Keratinocyte (primary cell): ENCODE measurements at regions not wholly inside any gene's neighbourhood (a gene's known extent, or its start where the extent isn't known, plus 50 kb on each side); places are given as distances from the start of the nearest gene placed in this dataset.

Source experiments
- CTCF ChIP-seq, 3 experiments: IDR thresholded peaks in 1 of 3; conservative IDR thresholded peaks in 1 of 3; optimal IDR thresholded peaks in 1 of 3; 2 replicates in 2 of 3; 3 replicates in 1 of 3; pipeline versions ENCODE3 to v1.5.1; 2011; ENCODE audit warnings: low read length in 3 of 3, mild to moderate bottlenecking in 3 of 3, moderate library complexity in 2 of 3, control low read depth in 1 of 3, inconsistent platforms in 1 of 3; ENCODE audit not compliant: insufficient read depth in 2 of 3; ENCODE audit errors: extremely low read depth in 1 of 3
- EZH2 ChIP-seq: IDR thresholded peaks from one replicate; pipeline ENCODE4 v1.6.1; 2012; ENCODE audit warnings: inconsistent platforms, mild to moderate bottlenecking, low read length, moderate library complexity

- TF ChIP-seq CTCF (optimal IDR thresholded peaks at IDR 0.05 in 1 of 3, IDR thresholded peaks at IDR 0.05 in 1 of 3, conservative IDR thresholded peaks at IDR 0.05 in 1 of 3; ENCODE audit: extremely low read depth in 1 of 3, insufficient read depth in 2 of 3, low read length in 3 of 3): no peak
- no peak for TF ChIP-seq EZH2
Measured at GRCh38 chr3:59680919-59681318, 631.1 kb upstream of the CFAP20DC start.
